ENCODE measurements at regions not wholly inside any gene's neighbourhood (a gene's known extent, or its start where the extent isn't known, plus 50 kb on each side); places are given as distances from the start of the nearest gene placed in this dataset.
"Not testable (repeated sequence)": the region's sequence is repeated elsewhere in the genome, so short reads cannot be mapped to it uniquely, and the experiment has no call there.

- no peak overlapping the region for H3K4me3 ChIP-seq (ENCODE audit: low read length)
- TF ChIP-seq ZNF274 (IDR thresholded peaks at IDR 0.05; ENCODE audit: low read depth, low read length), result no peak
Measured at GRCh38 chr11:115996125-115996807, 492.1 kb upstream of the CADM1 start.

DNA sequence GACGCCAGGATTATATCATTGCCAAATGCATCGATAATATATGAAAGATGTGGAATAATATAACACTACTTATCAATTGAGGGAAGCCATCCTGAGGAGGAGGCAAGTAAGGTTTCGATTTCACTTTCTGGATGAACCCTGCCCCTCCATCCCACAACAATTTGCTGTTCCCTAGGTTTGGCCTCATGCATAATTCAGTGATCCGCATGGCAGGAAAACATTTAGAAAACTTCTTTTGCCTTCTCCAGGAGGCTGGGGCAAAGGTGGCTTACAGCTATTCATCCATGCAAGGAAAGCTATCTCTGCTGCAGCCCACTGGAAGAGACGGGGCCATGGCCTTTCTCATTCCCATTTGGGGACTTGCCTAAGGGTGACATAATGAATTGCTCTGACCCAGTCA, 489.4 kb upstream of the CADM1 start:
- no peak for TF ChIP-seq ZNF274 (IDR thresholded peaks at IDR 0.05; ENCODE audit: low read depth, low read length)
- H3K4me3 ChIP-seq (ENCODE audit: low read length), result no peak overlapping the region

- H3K4me3 ChIP-seq (ENCODE audit: low read length), result no peak overlapping the region
- TF ChIP-seq ZNF274 (IDR thresholded peaks at IDR 0.05; ENCODE audit: low read depth, low read length), result no peak
Measured at GRCh38 chr11:115990004-115990447, 485.8 kb upstream of the CADM1 start.

DNA sequence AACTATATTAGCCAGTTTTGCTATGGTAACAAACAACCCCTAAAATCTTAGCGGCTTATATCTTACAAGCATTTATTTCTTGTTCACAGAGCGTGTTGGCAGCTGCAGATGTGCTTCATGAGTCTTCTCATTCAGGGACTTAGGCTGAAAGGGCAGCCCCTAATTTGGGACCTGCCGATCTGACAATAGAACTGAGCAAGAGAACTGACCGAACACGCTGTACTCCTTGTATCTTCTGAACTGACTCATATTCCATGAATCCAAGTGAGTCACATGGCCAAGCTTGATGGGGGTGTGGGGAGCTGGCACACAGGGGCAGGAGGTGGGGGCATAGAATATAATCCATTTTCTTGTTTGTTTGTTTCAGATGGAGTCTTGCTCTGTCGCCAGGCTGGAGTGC, 481.7 kb upstream of the CADM1 start:
- TF ChIP-seq ZNF274 (IDR thresholded peaks at IDR 0.05; ENCODE audit: low read depth, low read length), result no peak

GRCh38 chr11:115984228-115984627, 480.0 kb upstream of the CADM1 start:
- TF ChIP-seq ZNF274 (IDR thresholded peaks at IDR 0.05; ENCODE audit: low read depth, low read length), result no peak
- H3K4me3 ChIP-seq (ENCODE audit: low read length), result no peak overlapping the region

More for the DNA sequence above, 481.7 kb upstream of the CADM1 start:
- H3K4me3 ChIP-seq (ENCODE audit: low read length), result no peak overlapping the region

DNA sequence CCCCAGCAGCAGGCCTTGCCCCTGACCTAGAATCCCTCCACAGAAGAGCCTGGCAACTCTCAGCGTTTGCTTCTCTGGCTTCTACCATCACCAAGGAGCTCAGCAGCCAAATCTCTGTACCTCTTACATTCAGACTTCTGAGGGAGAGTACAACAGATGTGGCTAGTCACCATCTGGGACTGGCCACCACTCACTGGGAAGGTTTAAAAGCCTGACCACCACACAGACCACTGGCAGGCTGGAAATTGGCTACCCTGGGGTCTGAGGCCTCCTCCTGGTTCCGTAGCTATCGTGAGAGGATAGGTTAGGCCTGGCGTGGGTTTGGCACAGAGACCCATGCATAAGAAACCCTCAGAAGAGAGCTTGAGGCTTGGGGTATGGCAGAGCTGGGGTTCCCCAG, 478.5 kb upstream of the CADM1 start:
- TF ChIP-seq ZNF274 (IDR thresholded peaks at IDR 0.05; ENCODE audit: low read depth, low read length), result no peak
- H3K4me3 ChIP-seq (ENCODE audit: low read length), result no peak overlapping the region

DNA sequence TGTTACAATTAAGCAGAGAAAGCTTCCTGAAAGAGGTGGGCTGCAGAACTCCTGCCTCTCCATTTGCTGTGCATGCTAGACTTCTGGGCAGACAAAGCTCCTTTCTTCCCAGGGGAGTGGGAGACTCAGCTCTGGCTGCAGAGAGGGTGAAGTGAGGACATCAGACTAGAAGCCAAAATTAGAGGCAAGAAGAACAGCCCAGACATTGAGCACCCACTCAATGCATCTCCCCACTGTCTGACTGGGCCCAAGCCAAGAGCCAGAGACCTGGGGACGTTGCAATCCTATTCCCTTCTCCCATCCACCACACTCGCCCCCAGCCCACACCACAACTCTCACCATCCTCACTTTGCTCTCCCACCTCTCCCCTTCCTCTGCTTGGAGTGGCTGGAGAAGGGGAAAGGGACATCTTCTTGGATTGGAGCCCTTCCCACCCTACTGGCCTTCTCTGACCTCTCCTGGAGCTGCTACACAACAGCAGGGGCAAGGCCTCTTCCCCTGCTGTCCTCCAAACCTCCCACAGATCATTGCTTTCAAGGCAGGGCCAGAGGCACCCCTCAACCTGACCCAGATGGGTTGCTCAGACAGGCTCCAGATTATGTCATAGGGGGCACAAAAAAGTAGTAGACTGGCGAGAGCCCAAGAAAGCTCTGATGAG, 477.7 kb upstream of the CADM1 start:
- no peak for TF ChIP-seq ZNF274 (IDR thresholded peaks at IDR 0.05; ENCODE audit: low read depth, low read length)
- no peak overlapping the region for H3K4me3 ChIP-seq (ENCODE audit: low read length)

GRCh38 chr11:115981104-115981481, 476.9 kb upstream of the CADM1 start:
- no peak overlapping the region for H3K4me3 ChIP-seq (ENCODE audit: low read length)
- no peak for TF ChIP-seq ZNF274 (IDR thresholded peaks at IDR 0.05; ENCODE audit: low read depth, low read length)

DNA sequence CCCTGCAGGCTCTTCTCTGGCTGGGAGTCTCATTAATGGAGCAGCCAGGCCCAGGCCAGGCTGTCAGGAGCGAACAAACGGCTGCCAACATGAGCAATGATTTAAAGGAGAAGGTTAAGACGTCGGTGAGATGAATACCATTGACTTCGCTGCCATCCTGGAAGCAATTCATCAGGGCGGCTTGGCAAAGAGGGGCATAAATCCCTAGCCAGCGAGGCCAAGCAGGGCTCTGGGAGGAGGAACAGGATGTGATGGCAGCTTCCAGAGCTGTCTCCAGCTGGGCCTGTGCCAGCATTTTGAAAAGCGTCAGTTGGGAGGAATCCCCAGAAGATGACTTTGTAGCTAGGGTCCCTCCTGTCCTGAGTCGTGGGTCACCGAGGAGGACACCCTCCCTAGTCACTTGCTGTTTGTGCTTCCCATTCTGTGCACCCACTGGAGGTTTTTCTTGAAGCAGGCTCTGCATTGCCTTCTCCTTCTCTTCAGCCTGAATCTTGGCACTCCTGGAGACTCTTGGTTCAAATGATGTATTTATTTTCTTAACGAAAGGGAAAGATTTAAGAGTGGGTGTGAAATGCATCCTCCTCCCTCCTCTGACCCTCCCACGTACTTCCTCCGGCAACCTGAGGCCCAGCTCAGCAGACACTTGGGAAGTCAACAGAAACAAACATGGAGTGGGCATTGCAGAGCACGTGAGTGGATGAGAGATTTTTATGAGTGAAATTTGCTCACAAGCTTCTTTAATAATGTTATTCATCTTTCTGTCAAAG, 476.3 kb upstream of the CADM1 start:
- H3K4me3 ChIP-seq (ENCODE audit: low read length), result no peak overlapping the region
- TF ChIP-seq ZNF274 (IDR thresholded peaks at IDR 0.05; ENCODE audit: low read depth, low read length), result no peak

GRCh38 chr11:115974703-115975102, 470.5 kb upstream of the CADM1 start:
- no peak overlapping the region for H3K4me3 ChIP-seq (ENCODE audit: low read length)
- TF ChIP-seq ZNF274 (IDR thresholded peaks at IDR 0.05; ENCODE audit: low read depth, low read length), result no peak

DNA sequence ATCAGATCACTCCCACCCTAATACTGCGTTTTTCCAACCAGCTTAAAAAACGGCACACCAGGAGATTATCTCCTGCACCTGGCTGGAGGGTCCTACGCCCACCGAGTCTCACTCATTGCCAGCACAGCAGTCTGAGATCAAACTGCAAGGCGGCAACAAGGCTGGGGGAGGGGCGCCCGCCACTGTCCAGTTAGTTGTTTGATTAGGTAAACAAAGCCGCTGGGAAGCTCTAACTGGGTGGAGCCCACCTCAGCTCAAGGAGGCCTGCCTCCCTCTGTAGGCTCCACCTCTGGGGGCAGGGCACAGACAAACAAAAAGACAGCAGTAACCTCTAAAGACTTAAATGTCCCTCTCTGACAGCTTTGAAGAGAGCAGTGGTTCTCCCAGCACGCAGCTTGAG, 463.0 kb upstream of the CADM1 start:
- not testable (repeated sequence) for H3K4me3 ChIP-seq (ENCODE audit: low read length)

DNA sequence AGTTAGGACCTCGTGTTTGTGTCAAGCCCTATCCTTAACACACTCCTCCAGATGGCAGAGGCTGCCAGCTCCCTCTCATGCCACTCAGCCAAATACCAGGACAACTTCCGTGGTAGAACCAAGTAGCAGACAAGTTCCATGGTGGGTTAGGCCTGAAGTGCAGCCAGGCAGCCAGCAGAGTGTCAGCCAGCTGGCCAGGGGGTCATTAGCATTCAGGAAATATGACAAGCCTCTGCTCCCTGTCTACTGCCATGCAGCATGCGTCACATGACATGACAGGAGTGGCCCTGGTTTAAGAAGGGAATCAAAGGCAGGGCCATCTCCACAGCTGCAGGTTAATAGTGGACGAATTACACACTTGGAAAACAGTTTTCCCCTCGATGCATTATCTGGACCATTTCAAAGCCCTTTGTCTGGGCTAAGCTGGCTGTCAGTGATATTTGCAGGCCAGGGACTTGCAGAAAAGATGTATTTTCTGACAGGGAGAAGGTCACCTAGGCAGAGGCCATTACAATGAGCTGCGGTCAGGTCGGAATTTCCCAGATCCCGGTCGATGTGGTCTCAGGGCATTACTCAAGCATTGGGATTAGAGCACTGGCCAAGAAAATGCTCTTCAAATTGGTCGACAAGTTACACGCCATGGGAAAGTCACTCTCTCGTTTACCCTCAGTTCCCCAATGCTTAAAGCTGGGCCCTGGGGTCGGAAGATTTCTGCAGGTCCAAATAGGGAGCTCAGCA, 461.7 kb upstream of the CADM1 start:
- no peak overlapping the region for H3K4me3 ChIP-seq (ENCODE audit: low read length)
- TF ChIP-seq ZNF274 (IDR thresholded peaks at IDR 0.05; ENCODE audit: low read depth, low read length), result no peak

GRCh38 chr11:115964091-115964490, 459.9 kb upstream of the CADM1 start:
- no peak overlapping the region for H3K4me3 ChIP-seq (ENCODE audit: low read length)
- no peak for TF ChIP-seq ZNF274 (IDR thresholded peaks at IDR 0.05; ENCODE audit: low read depth, low read length)

DNA sequence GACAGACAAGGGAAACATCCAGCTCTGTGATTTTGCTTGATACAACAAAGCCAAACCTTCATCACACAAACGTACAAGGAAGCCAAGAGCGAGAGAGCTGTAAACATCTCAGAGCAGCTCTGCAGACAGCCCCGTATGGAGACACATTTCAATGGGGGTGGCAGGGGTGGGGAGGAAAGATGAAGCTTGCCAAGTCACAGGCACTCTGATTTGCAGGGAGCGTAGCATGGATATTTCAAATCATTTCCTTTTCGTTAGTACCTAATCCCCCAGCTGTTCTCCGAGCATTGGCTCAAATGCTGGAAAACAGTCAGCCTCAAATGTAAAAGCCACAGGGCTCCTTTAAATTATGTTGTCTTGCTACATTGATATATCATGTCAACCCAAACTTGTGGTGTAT, 458.9 kb upstream of the CADM1 start:
- TF ChIP-seq ZNF274 (IDR thresholded peaks at IDR 0.05; ENCODE audit: low read depth, low read length), result no peak
- no peak overlapping the region for H3K4me3 ChIP-seq (ENCODE audit: low read length)

All from GM08714 (cell line).